ENCODE measurements at regions not wholly inside any gene's neighbourhood (a gene's known extent, or its start where the extent isn't known, plus 50 kb on each side); places are given as distances from the start of the nearest gene placed in this dataset.

GRCh38 chr2:236333417-236334121, 69.4 kb upstream of the ASB18 start:
- TF ChIP-seq CTCF (IDR thresholded peaks at IDR 0.05; ENCODE audit: insufficient read depth, low read length): no peak
- TF ChIP-seq SPI1 (IDR thresholded peaks at IDR 0.05; ENCODE audit: borderline replicate concordance, low read depth): no peak
- no peak for TF ChIP-seq POLR2AphosphoS5 (IDR thresholded peaks at IDR 0.05; ENCODE audit: low read depth)
- TF ChIP-seq GABPA (IDR thresholded peaks at IDR 0.05; ENCODE audit: low read depth): no peak
- TF ChIP-seq REST (IDR thresholded peaks at IDR 0.05; ENCODE audit: insufficient replicate concordance, low read depth): no peak

Measured in HL-60 (cell line).